ENCODE measurements at regions not wholly inside any gene's neighbourhood (a gene's known extent, or its start where the extent isn't known, plus 50 kb on each side); places are given as distances from the start of the nearest gene placed in this dataset.

- TF ChIP-seq EZH2 (IDR thresholded peaks at IDR 0.05; ENCODE audit: low read length, missing control alignments) (no peak), CTCF (conservative IDR thresholded peaks at IDR 0.05 in 1 of 2, IDR thresholded peaks at IDR 0.05 in 1 of 2; ENCODE audit: low read depth in 1 of 2, low read length in 2 of 2) (no peak)
Measured at GRCh38 chr12:105843561-105843960, 295.2 kb downstream of the NUAK1 start.

Data from fibroblast of lung (primary cell).